ENCODE measurements at regions not wholly inside any gene's neighbourhood (a gene's known extent, or its start where the extent isn't known, plus 50 kb on each side); places are given as distances from the start of the nearest gene placed in this dataset.

- TF ChIP-seq CHD1 (IDR thresholded peaks at IDR 0.05; ENCODE audit: low read depth, low read length) (no peak), CTCF (IDR thresholded peaks at IDR 0.05; ENCODE audit: control extremely low read depth in 1 of 3, insufficient read depth in 1 of 3, low read depth in 1 of 3, low read length in 3 of 3) (peak in 2 of 3 experiments; percentile 37 to 47; a peak in 2 of 4 replicates), GTF2F1 (IDR thresholded peaks at IDR 0.05; ENCODE audit: borderline replicate concordance, low read depth, low read length) (no peak)
These were observed 588.7 kb downstream of the RBFOX1 start (continued) for GRCh38 chr16:7921345-7921744.
